SK-N-MC (cell line): ENCODE measurements at regions not wholly inside any gene's neighbourhood (a gene's known extent, or its start where the extent isn't known, plus 50 kb on each side); places are given as distances from the start of the nearest gene placed in this dataset.

Source experiments
- DNase-seq: peaks from one replicate; pipeline ENCODE4 v3.0.0-alpha.2; 2011; ENCODE audit warnings: low read depth, low spot score
- H3K27ac ChIP-seq: fragments of 200-600 bp; sonication (generic); 2 replicates; pipeline ENCODE4 v1.5.1; 2016; ENCODE audit warnings: mixed run types
- H3K36me3 ChIP-seq: fragments of 200-600 bp; sonication (generic); 2 replicates; pipeline ENCODE4 v1.6.1; 2017; ENCODE audit warnings: antibody characterized with exemption, low read length, mixed read lengths; ENCODE audit not compliant: insufficient read depth
- H3K4me3 ChIP-seq: fragments of 200-600 bp; sonication (generic); 2 replicates; pipeline ENCODE4 v1.5.1; 2016
- H3K9ac ChIP-seq: fragments of 200-600 bp; sonication (generic); 2 replicates; pipeline ENCODE4 v1.8.0; 2017; ENCODE audit warnings: mixed run types, mixed read lengths; ENCODE audit not compliant: insufficient read length
- H3K9me3 ChIP-seq: fragments of 200-600 bp; sonication (generic); 2 replicates; pipeline ENCODE4 v1.6.1; 2017; ENCODE audit warnings: low read depth, mild to moderate bottlenecking, antibody characterized with exemption, low read length, moderate library complexity, mixed read lengths
- EZH2 ChIP-seq: fragments of 200-600 bp; sonication (generic); IDR thresholded peaks from one replicate; pipeline ENCODE4 v1.6.1; 2017; ENCODE audit warnings: antibody characterized with exemption
- FOXP2 ChIP-seq: optimal IDR thresholded peaks from 2 replicates; pipeline ENCODE3; 2011; ENCODE audit warnings: mild to moderate bottlenecking, moderate library complexity; ENCODE audit not compliant: insufficient read depth; ENCODE audit errors: extremely low read length, control extremely low read depth
- POLR2AphosphoS5 ChIP-seq: IDR thresholded peaks from 2 replicates; pipeline ENCODE4 v1.6.1; 2012; ENCODE audit warnings: mild to moderate bottlenecking, low read depth, low read length, borderline replicate concordance

DNA sequence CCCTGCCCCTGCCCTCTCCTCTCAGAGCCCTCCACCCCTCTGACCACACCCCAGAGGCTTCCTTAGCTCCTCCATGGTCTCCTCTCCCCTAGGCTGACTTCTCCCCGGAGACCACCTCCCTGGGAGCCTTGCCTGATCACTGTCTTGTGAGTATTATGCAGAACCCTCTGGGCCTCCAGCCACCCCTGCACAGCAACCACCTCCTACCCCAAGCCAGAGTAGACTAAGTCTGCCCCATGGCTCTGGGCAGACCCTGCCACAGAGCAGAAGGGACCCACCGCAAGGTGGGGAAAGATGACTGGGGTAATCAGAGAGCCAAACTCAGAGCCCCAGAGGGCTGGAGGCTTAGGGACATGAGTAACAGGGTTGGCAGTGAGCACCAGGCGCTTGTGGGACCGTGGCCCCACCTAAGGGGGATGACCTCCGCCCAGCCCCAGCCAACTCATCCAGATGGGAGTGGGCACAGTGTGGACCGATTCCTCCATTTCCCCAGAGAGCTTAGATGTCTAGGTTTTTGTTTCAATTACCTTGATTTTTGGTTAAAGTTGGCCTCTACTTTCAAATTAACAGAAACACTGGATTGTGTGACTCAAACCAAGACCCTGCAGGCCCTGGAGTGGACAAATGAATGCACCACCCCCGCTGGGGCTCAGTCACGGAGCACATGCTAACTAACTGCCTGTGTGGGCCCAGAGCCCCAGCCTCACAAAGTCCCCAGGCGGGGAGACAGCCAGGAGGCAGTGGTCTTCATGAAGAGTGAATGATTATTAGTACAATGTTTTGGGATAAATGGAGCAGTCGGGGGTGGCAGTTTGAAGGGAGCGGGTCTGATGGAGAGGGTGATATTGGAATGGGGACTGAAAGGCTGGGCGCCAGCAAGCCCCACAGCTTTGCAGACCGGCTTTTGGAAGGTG lies 119.4 kb upstream of the PRR20G start:
- Histone ChIP-seq H3K9me3 (no peaks in the 10 kb centered on the region), H3K4me3 (no peak overlapping the region), H3K9ac (no peak overlapping the region), H3K27ac (no peak overlapping the region), H3K36me3 (no peaks in the 10 kb centered on the region)
- no peak for DNase-seq
- TF ChIP-seq FOXP2 (no peak), EZH2 (peak; percentile 36)

DNA sequence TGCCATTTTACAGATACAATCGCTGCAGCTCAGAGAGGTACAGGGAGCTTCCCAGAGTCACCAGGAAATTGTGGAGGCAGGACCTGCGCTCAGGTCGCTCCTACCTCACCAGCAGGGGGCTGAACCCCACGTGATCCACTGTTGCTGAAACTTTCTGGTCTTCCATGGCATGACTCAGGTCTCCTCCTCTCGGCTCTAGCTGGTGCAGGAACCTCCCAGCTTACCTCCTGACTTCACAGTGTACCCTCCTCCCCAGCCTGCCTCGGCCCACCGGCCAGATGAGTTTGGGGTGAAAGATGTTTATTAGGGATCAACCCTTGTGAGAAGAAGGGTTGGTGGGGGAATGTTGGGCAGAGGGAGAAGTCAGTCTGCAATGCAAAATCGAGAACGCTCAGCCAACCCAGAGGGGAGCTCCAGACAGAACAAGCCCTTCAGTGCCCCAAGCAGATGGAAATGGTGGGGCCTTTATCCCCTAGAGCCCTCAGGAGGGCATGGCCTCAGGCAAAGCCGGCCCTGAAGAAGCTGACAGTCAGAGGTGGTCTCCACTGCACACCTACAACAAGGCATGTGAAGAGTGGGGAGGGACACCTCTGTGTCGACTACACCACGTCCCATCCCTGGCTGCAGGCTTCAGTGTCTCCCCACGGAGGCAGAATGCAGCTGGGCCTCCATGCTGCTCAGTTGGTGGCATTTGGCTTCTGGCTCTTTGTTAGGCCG lies 118.6 kb upstream of the PRR20G start:
- Histone ChIP-seq H3K9ac (no peak overlapping the region), H3K4me3 (no peak overlapping the region), H3K36me3 (no peaks in the 10 kb centered on the region), H3K27ac (no peak overlapping the region), H3K9me3 (no peaks in the 10 kb centered on the region)
- TF ChIP-seq POLR2AphosphoS5 (no peak), EZH2 (no peak), FOXP2 (no peak)
- no peak for DNase-seq

GRCh38 chr3:127405791-127406190 lies 117.9 kb upstream of the PRR20G start:
- no peak for DNase-seq
- H3K9ac ChIP-seq, result no peak overlapping the region
- no peak overlapping the region for H3K27ac ChIP-seq
- no peak overlapping the region for H3K4me3 ChIP-seq
- H3K36me3 ChIP-seq, result no peaks in the 10 kb centered on the region
- no peaks in the 10 kb centered on the region for H3K9me3 ChIP-seq
- TF ChIP-seq POLR2AphosphoS5 (no peak), EZH2 (peak; percentile 41)

DNA sequence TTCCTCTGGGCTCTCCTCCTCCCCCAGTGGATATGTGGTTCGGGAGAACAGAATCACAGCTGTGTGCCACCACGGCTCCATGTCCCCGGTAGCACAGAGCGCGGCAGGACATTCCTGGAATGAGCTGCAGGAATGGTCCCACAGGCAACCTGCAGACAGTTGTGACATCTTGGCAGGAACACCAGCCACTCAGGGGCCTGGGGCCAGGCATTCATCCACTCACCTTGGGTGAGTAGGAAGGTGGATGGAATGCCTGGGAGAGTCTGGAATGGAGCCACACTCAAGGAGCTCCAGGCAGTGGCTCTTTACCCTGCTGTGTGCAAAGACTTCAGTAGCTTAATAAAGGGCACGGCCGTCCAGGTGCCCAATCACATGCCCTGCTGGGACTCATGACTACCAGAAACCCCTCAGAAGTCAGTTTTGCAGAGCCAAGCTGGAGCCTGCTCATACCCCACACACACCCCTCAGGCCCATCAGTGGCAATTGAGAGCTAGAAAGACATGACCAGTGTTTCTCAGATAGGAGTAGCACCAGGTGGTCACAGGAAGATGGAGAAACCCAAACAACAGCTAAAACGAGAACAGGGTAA lies 117.3 kb upstream of the PRR20G start:
- H3K9ac ChIP-seq, result no peak overlapping the region
- H3K36me3 ChIP-seq, result no peaks in the 10 kb centered on the region
- no peak overlapping the region for H3K4me3 ChIP-seq
- no peaks in the 10 kb centered on the region for H3K9me3 ChIP-seq
- H3K27ac ChIP-seq, result no peak overlapping the region
- no peak for DNase-seq
- TF ChIP-seq EZH2, result no peak
- TF ChIP-seq POLR2AphosphoS5, result no peak
- no peak for TF ChIP-seq FOXP2

- H3K4me3 ChIP-seq, result no peak overlapping the region
- TF ChIP-seq POLR2AphosphoS5, result no peak
- TF ChIP-seq FOXP2, result no peak
- TF ChIP-seq EZH2, result no peak
- H3K9ac ChIP-seq, result no peak overlapping the region
- H3K27ac ChIP-seq, result no peak overlapping the region
- H3K9me3 ChIP-seq, result no peaks in the 10 kb centered on the region
- no peaks in the 10 kb centered on the region for H3K36me3 ChIP-seq
- DNase-seq, result no peak
Measured at GRCh38 chr3:127404221-127405009, 116.6 kb upstream of the PRR20G start.

DNA sequence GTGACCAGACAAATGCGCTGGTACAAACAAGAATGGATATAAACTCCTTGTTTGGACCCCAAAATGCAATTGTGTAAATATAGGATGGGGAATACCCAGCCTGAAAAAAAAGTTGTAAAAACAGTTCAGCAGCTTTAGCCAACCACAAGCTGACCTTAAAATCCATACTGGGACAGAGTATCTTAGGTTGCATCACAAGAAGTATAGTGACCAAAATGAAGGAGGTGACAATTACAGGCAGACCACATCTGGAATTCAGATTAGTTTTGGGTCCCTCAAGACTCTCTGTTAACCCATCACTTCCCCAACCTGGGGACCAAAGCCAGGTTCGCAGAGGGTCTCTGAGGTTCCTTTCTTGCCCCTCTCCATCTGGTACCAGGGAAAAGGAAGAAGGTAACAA lies 115.9 kb upstream of the PRR20G start:
- DNase-seq, result no peak
- Histone ChIP-seq H3K9me3 (no peaks in the 10 kb centered on the region), H3K27ac (no peak overlapping the region), H3K9ac (no peak overlapping the region), H3K36me3 (no peaks in the 10 kb centered on the region), H3K4me3 (no peak overlapping the region)
- TF ChIP-seq FOXP2 (no peak), POLR2AphosphoS5 (no peak), EZH2 (no peak)

GRCh38 chr3:127399154-127399553 lies 111.3 kb upstream of the PRR20G start:
- H3K9me3 ChIP-seq, result no peaks in the 10 kb centered on the region
- H3K27ac ChIP-seq, result no peak overlapping the region
- H3K9ac ChIP-seq, result no peak overlapping the region
- no peaks in the 10 kb centered on the region for H3K36me3 ChIP-seq
- no peak overlapping the region for H3K4me3 ChIP-seq
- DNase-seq, result no peak
- TF ChIP-seq POLR2AphosphoS5, result no peak
- TF ChIP-seq EZH2, result no peak
- TF ChIP-seq FOXP2, result no peak

DNA sequence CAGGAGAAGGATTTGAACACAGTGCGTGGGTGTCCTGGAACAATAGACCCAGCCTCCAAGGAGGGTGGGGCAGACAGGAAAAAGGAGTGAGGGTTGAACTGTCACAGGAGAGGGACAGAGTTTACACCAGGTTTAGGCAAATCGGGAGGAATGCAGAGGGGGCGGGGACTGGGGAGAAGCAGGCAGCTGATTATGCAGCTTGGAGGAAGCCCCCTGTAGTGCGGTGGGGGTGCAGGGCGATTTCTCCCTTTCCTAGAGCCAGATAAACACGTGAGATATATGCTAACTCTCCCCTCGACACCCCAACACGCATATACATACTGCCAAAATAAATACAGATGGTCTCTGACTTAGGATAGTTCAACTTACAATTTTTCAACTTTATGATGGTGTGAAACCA lies 108.6 kb upstream of the PRR20G start:
- H3K36me3 ChIP-seq, result no peaks in the 10 kb centered on the region
- H3K27ac ChIP-seq, result no peak overlapping the region
- no peak for DNase-seq
- no peaks in the 10 kb centered on the region for H3K9me3 ChIP-seq
- H3K9ac ChIP-seq, result no peak overlapping the region
- no peak for TF ChIP-seq EZH2
- no peak for TF ChIP-seq FOXP2
- TF ChIP-seq POLR2AphosphoS5, result no peak
- no peak overlapping the region; the same call in 1 of the 2 replicates for H3K4me3 ChIP-seq
